Spleen (tissue), 11 donors: ENCODE measurements at regions not wholly inside any gene's neighbourhood (a gene's known extent, or its start where the extent isn't known, plus 50 kb on each side); places are given as distances from the start of the nearest gene placed in this dataset.
A peak's percentile ranks its signal among the peaks of the same experiment; 100 is the strongest.

Experiments
- DNase-seq: peaks from one replicate; pipeline ENCODE4 v3.0.0-alpha.2; 2020
- H3K27ac ChIP-seq, 8 donors: fragments of 200-600 bp; sonication (generic) in 7 of 8; 1 replicate in 4 of 8; 2 replicates in 4 of 8; pipeline versions ENCODE4 v1.5.0 to v1.8.0; 2016 to 2021; ENCODE audit warnings: inconsistent platforms in 4 of 8, mild to moderate bottlenecking in 4 of 8, moderate library complexity in 1 of 8
- H3K27me3 ChIP-seq, 7 donors: fragments of 200-600 bp; sonication (generic) in 6 of 7; replicated peaks in 1 of 7; 1 replicate in 4 of 7; 2 replicates in 3 of 7; pipeline versions ENCODE4 v1.5.0 to v1.8.0; 2016 to 2021; ENCODE audit warnings: inconsistent platforms in 3 of 7, mild to moderate bottlenecking in 1 of 7
- H3K36me3 ChIP-seq, 6 donors: fragments of 200-600 bp; sonication (generic) in 5 of 6; 1 replicate in 4 of 6; 2 replicates in 2 of 6; pipeline versions ENCODE4 v1.5.0 to v1.8.0; 2016 to 2021; ENCODE audit warnings: inconsistent platforms in 2 of 6
- H3K4me1 ChIP-seq, 6 donors: fragments of 200-600 bp; sonication (generic) in 5 of 6; 1 replicate in 3 of 6; 2 replicates in 3 of 6; pipeline versions ENCODE4 v1.5.0 to v1.8.0; 2016 to 2021; ENCODE audit warnings: inconsistent platforms in 3 of 6
- H3K4me3 ChIP-seq, 8 donors: fragments of 200-600 bp; sonication (generic) in 7 of 8; 1 replicate in 4 of 8; 2 replicates in 4 of 8; pipeline versions ENCODE4 v1.5.0 to v1.8.0; 2016 to 2021; ENCODE audit warnings: inconsistent platforms in 4 of 8, mild to moderate bottlenecking in 4 of 8, moderate library complexity in 2 of 8
- H3K9me3 ChIP-seq, 8 donors: fragments of 200-600 bp; sonication (generic) in 7 of 8; 1 replicate in 4 of 8; 2 replicates in 4 of 8; pipeline versions ENCODE4 v1.5.0 to v1.8.0; 2016 to 2021; ENCODE audit warnings: inconsistent platforms in 4 of 8
- CTCF ChIP-seq, 11 experiments: fragments of 200-600 bp in 7 of 11; fragments of 450-650 bp in 4 of 11; sonication (generic) in 4 of 11; IDR thresholded peaks in 8 of 11; conservative IDR thresholded peaks in 3 of 11; 1 replicate in 7 of 11; 2 replicates in 4 of 11; pipeline versions ENCODE4 v1.4.0 to v1.8.0; 2016 to 2021; ENCODE audit warnings: antibody characterized with exemption in 11 of 11, inconsistent platforms in 4 of 11, mild to moderate bottlenecking in 1 of 11
- POLR2A ChIP-seq, 3 donors: fragments of 450-650 bp; IDR thresholded peaks; one replicate each; pipeline ENCODE4 v1.5.1; 2017; ENCODE audit warnings: antibody characterized with exemption in 3 of 3, mild to moderate bottlenecking in 1 of 3
- POLR2AphosphoS5 ChIP-seq, 3 donors: sonication (generic); formaldehyde crosslinking; IDR thresholded peaks; one replicate each; pipeline ENCODE4 v1.5.1; 2017; ENCODE audit warnings: antibody characterized with exemption in 3 of 3
- WGBS, 5 donors: extraction: QIAGEN DNeasy Blood & Tissue Kit in 3 of 5; methylation state at CpG; one replicate each; pipeline versions ENCODE4 v1.1.5 to v1.1.7; 2013 to 2018; 5-methylcytosine and 5-hydroxymethylcytosine counted together
- intact Hi-C: fragments of 100-400 bp; cut with DNase I; formaldehyde crosslinking; loops from one replicate; pipeline ENCODE4 v1.15.0; 2023; ENCODE audit warnings: low total_unique reads
- donor health status: healthy with polysubstance abuse.
- donor health status: DM: no; HTN: no; CAD: no; lungs with moderate emphysema.
- donor health status: DM: no; HTN: no; CAD: no.
- donor health status: Bipolar disorder and iron deficiency.
- donor health status: healthy.
- donor health status: DM: no; HTN: no; CAD: no.
- donor health status: DM: yes; HTN: yes; CAD: no.

GRCh38 chr17:77378318-77379064, 237.7 kb downstream of the SEC14L1 start:
- H3K9me3 ChIP-seq: no peaks in the 10 kb centered on the region
- TF ChIP-seq POLR2AphosphoS5 (IDR thresholded peaks at IDR 0.05) (peak in 1 of 3 donors; percentile 13), CTCF (IDR thresholded peaks at IDR 0.05 in 8 of 11, conservative IDR thresholded peaks at IDR 0.05 in 3 of 11) (no peak), POLR2A (IDR thresholded peaks at IDR 0.05) (no peak)
- H3K36me3 ChIP-seq: peaks cover 0 to 14% (median 0%) of the 10 kb centered on the region in 6 donors
- H3K4me1 ChIP-seq: peaks cover 69 to 100% (median 93%) of the 10 kb centered on the region in 6 donors
- 87 to 94% (median 90%) methylated on average over 22 of the region's 22 CpGs for WGBS, 5 donors
- H3K27me3 ChIP-seq: no peaks in the 10 kb centered on the region
- peak overlapping the region in 4 of 8 donors; percentile 55 to 95 (median 94) for H3K27ac ChIP-seq
- intact Hi-C loops: no loop called here
- no peak for DNase-seq
- no peak overlapping the region for H3K4me3 ChIP-seq

GRCh38 chr17:77379065-77379428, 238.3 kb downstream of the SEC14L1 start:
- Histone ChIP-seq H3K36me3 (peaks cover 0 to 20% (median 0%) of the 10 kb centered on the region in 6 donors), H3K27ac (peak overlapping the region in 7 of 8 donors; percentile 29 to 95 (median 80)), H3K4me1 (peaks cover 74 to 100% (median 97%) of the 10 kb centered on the region in 6 donors), H3K4me3 (no peak overlapping the region), H3K9me3 (no peaks in the 10 kb centered on the region), H3K27me3 (no peaks in the 10 kb centered on the region)
- 90 to 97% (median 92%) methylated on average over 7 to 11 of the region's 11 CpGs for WGBS, 5 donors
- no peak for TF ChIP-seq POLR2A (IDR thresholded peaks at IDR 0.05)
- TF ChIP-seq CTCF (IDR thresholded peaks at IDR 0.05 in 8 of 11, conservative IDR thresholded peaks at IDR 0.05 in 3 of 11): no peak
- peak in 1 of 3 donors; percentile 30 for TF ChIP-seq POLR2AphosphoS5 (IDR thresholded peaks at IDR 0.05)
- DNase-seq: no peak
- intact Hi-C loops: no loop called here

DNA sequence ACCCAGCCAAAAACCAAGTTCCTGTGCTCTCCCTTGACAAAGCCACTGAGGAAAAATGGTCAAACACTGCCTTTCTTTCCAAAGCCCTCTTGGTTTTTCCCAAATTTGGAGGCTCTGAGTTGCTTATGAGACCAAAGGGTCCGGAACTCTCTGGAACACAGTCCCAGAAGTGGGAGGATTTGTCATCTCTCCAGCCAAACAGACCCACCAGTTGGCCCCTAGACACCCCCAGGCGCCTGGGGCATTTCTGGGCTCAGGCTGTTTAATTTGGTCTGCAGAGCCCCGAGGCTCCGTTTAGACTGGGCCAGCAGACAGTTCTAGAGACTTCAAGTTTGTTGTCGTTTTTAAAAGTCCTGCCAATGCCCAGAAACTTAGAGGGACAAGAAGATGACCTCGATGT, 239.1 kb downstream of the SEC14L1 start:
- intact Hi-C loops: no loop called here
- Histone ChIP-seq H3K27ac (peak overlapping the region in 7 of 8 donors; percentile 29 to 95 (median 80)), H3K36me3 (peaks cover 0 to 25% (median 0%) of the 10 kb centered on the region in 6 donors), H3K27me3 (no peaks in the 10 kb centered on the region), H3K9me3 (no peaks in the 10 kb centered on the region), H3K4me3 (no peak overlapping the region), H3K4me1 (peaks cover 74 to 100% (median 94%) of the 10 kb centered on the region in 6 donors)
- TF ChIP-seq POLR2A (IDR thresholded peaks at IDR 0.05): no peak
- TF ChIP-seq CTCF (IDR thresholded peaks at IDR 0.05 in 8 of 11, conservative IDR thresholded peaks at IDR 0.05 in 3 of 11): no peak
- TF ChIP-seq POLR2AphosphoS5 (IDR thresholded peaks at IDR 0.05): no peak
- 55 to 83% (median 73%) methylated on average over 6 of the region's 6 CpGs for WGBS, 5 donors
- DNase-seq: no peak

GRCh38 chr17:77380395-77381184, 239.8 kb downstream of the SEC14L1 start:
- H3K4me3 ChIP-seq: no peak overlapping the region
- DNase-seq: no peak
- WGBS, 5 donors: 80 to 96% (median 82%) methylated on average over 9 to 11 of the region's 11 CpGs
- H3K27ac ChIP-seq: peak overlapping the region in 6 of 8 donors; percentile 2 to 95 (median 87)
- peaks cover 74 to 100% (median 93%) of the 10 kb centered on the region in 6 donors for H3K4me1 ChIP-seq
- H3K27me3 ChIP-seq: no peaks in the 10 kb centered on the region
- peaks cover 0 to 25% (median 0%) of the 10 kb centered on the region in 6 donors for H3K36me3 ChIP-seq
- no peak for TF ChIP-seq POLR2A (IDR thresholded peaks at IDR 0.05)
- TF ChIP-seq POLR2AphosphoS5 (IDR thresholded peaks at IDR 0.05): no peak
- no peak for TF ChIP-seq CTCF (IDR thresholded peaks at IDR 0.05 in 8 of 11, conservative IDR thresholded peaks at IDR 0.05 in 3 of 11)
- H3K9me3 ChIP-seq: no peaks in the 10 kb centered on the region
- intact Hi-C loops: no loop called here
